K562 (cell line): ENCODE measurements at regions not wholly inside any gene's neighbourhood (a gene's known extent, or its start where the extent isn't known, plus 50 kb on each side); places are given as distances from the start of the nearest gene placed in this dataset.

Source experiments
- ATAC-seq: fragments of 200-7000 bp; cut with Tn5 transposase; 3 replicates; pipeline ENCODE4 v1.9.1; 2020; ENCODE audit warnings: moderate library complexity
- BruUV-seq: library from RNA; stranded (reverse); fragments of 400-500 nt; replicated peaks from 2 replicates; lab custom pipeline; 2021; lab: Mats Ljungman, UMichigan
- CTCF ChIA-PET: fragments of 300-600 bp; formaldehyde crosslinking; extraction: SDS; loops from one replicate; lab custom pipeline; 2021; ENCODE audit warnings: low intra/inter-chr PET ratio; lab: Yijun Ruan, JAX
- POLR2A ChIA-PET: fragments of 300-600, 350-650 bp; sonication (Branson Sonifier 250); formaldehyde crosslinking; extraction: SDS; loops from one replicate; lab custom pipeline; 2021; ENCODE audit warnings: antibody characterized with exemption, inconsistent platforms; lab: Yijun Ruan, JAX
- DNase-seq, 4 experiments: peaks; one replicate each; pipeline versions ENCODE4 v3.0.0 to v3.0.0-alpha.2; 2011 to 2018; ENCODE audit warnings: low spot score in 3 of 4, mixed read lengths in 3 of 4; ENCODE audit errors: extremely low read depth in 1 of 4
- FAIRE-seq: peaks from 2 replicates; lab custom pipeline; 2011; peaks lifted over from hg19 to GRCh38; lab: Jason Lieb, UNC
- H2AFZ ChIP-seq: 2 replicates; pipeline ENCODE4 v1.6.0; 2011; ENCODE audit warnings: low read depth, low read length, control low read depth, inconsistent platforms
- H3K27ac ChIP-seq: fragments of 200-600 bp; 3 replicates; pipeline ENCODE4 v1.8.0; 2011; ENCODE audit warnings: low read depth, mild to moderate bottlenecking, control low read depth, inconsistent platforms, low read length, moderate library complexity, mixed read lengths; ENCODE audit errors: extremely low read depth
- H3K27me3 ChIP-seq, 2 experiments: fragments of 300-600 bp in 1 of 2; 2 replicates in 1 of 2; 3 replicates in 1 of 2; pipeline versions ENCODE4 v1.6.0 to v1.8.0; 2011; ENCODE audit warnings: inconsistent platforms in 2 of 2, low read length in 2 of 2, mild to moderate bottlenecking in 1 of 2, mixed read lengths in 1 of 2, moderate library complexity in 1 of 2; ENCODE audit not compliant: control insufficient read depth in 2 of 2, insufficient read depth in 2 of 2
- H3K36me3 ChIP-seq: fragments of 300-600 bp; 3 replicates; pipeline ENCODE4 v1.8.0; 2011; ENCODE audit warnings: mild to moderate bottlenecking, low read length, inconsistent platforms; ENCODE audit not compliant: control insufficient read depth, insufficient read depth
- H3K4me1 ChIP-seq, 2 experiments: fragments of 200-600 bp in 1 of 2; replicated peaks in 1 of 2; 2 replicates in 1 of 2; 3 replicates in 1 of 2; pipeline versions ENCODE4 v1.5.1 to v1.8.0; 2011; ENCODE audit warnings: inconsistent platforms in 2 of 2, low read length in 2 of 2, mild to moderate bottlenecking in 1 of 2, mixed read lengths in 1 of 2, moderate library complexity in 1 of 2; ENCODE audit not compliant: control insufficient read depth in 2 of 2, insufficient read depth in 2 of 2
- H3K4me2 ChIP-seq: 2 replicates; pipeline ENCODE4 v1.6.1; 2011; ENCODE audit warnings: low read length, control low read depth, inconsistent platforms, mixed read lengths; ENCODE audit not compliant: insufficient read depth
- H3K4me3 ChIP-seq: fragments of 200-600 bp; sonication (generic), shearing (Covaris generic); 2 replicates; pipeline ENCODE4 v1.5.1; 2016; ENCODE audit warnings: control low read depth, inconsistent platforms
- H3K79me2 ChIP-seq: fragments of 200-600 bp; 3 replicates; pipeline ENCODE4 v1.8.0; 2011; ENCODE audit warnings: low read length, inconsistent platforms; ENCODE audit not compliant: control insufficient read depth, insufficient read depth
- H3K9ac ChIP-seq, 2 experiments: 2 replicates each; pipeline versions ENCODE4 v1.6.0 to v1.6.1; 2011; ENCODE audit warnings: low read depth in 2 of 2, low read length in 2 of 2, control low read depth in 1 of 2, inconsistent platforms in 1 of 2, mild to moderate bottlenecking in 1 of 2, mixed read lengths in 1 of 2; ENCODE audit not compliant: insufficient read depth in 1 of 2
- H3K9me1 ChIP-seq: one replicate; pipeline ENCODE4 v1.6.0; 2011; ENCODE audit warnings: inconsistent platforms, mild to moderate bottlenecking, low read length, moderate library complexity; ENCODE audit not compliant: control insufficient read depth, insufficient read depth
- H3K9me3 ChIP-seq: replicated peaks from 2 replicates; pipeline ENCODE4 v1.5.1; 2011; ENCODE audit warnings: low read depth, low read length, inconsistent platforms; ENCODE audit not compliant: control insufficient read depth, insufficient read depth
- H4K20me1 ChIP-seq: replicated peaks from 2 replicates; pipeline ENCODE4 v1.6.1; 2011; ENCODE audit warnings: low read length, inconsistent platforms, mixed read lengths; ENCODE audit not compliant: control insufficient read depth, insufficient read depth
- CBX2 ChIP-seq: fragments of 200-600 bp; sonication (generic); IDR thresholded peaks from one replicate; pipeline ENCODE4 v1.6.1; 2012; ENCODE audit warnings: mild to moderate bottlenecking, low read length, inconsistent platforms; ENCODE audit not compliant: insufficient read depth, poor library complexity, severe bottlenecking
- CREB5 ChIP-seq: fragments of 250-450 bp; sonication (Bioruptor Pico); IDR thresholded peaks from 2 replicates; pipeline ENCODE4 v1.5.0; 2020; ENCODE audit warnings: mild to moderate bottlenecking
- MAZ ChIP-seq, 2 experiments: fragments of 450-650 bp in 1 of 2; sonication (generic) in 1 of 2; formaldehyde crosslinking; IDR thresholded peaks in 1 of 2; conservative IDR thresholded peaks in 1 of 2; 2 replicates each; pipeline versions ENCODE4 v1.4.0 to v1.5.0; 2020; ENCODE audit warnings: mild to moderate bottlenecking in 1 of 2, missing genetic modification reagents in 1 of 2
- MCM2 ChIP-seq: fragments of 450-650 bp; IDR thresholded peaks from 2 replicates; pipeline ENCODE4 v1.6.1; 2017; ENCODE audit warnings: low read depth, mild to moderate bottlenecking
- POLR2A ChIP-seq: fragments of 450-650 bp; conservative IDR thresholded peaks from 2 replicates; pipeline ENCODE4 v1.6.1; 2016
- POU5F1 ChIP-seq: fragments of 150-350 bp; IDR thresholded peaks from 2 replicates; pipeline ENCODE4 v1.6.1; 2014; ENCODE audit warnings: borderline replicate concordance, low read length, low read depth, mild to moderate bottlenecking; ENCODE audit not compliant: partially characterized antibody
- ZNF12 ChIP-seq: sonication (generic); formaldehyde crosslinking; IDR thresholded peaks from 2 replicates; pipeline ENCODE4 v1.4.0; 2020; ENCODE audit warnings: mild to moderate bottlenecking, missing genetic modification reagents
- ZNF239 ChIP-seq: fragments of 250-450 bp; sonication (Bioruptor Pico); IDR thresholded peaks from 2 replicates; pipeline ENCODE4 v1.4.0; 2020; ENCODE audit warnings: mild to moderate bottlenecking
- ZNF584 ChIP-seq: fragments of 200-800 bp; sonication (Bioruptor generic); IDR thresholded peaks from 2 replicates; pipeline ENCODE4 v1.6.1; 2016; ENCODE audit warnings: low read depth, mild to moderate bottlenecking, missing genetic modification characterization, missing compliant biosample characterization
- ZNF699 ChIP-seq: fragments of 250-450 bp; sonication (Bioruptor Pico); IDR thresholded peaks from 2 replicates; pipeline ENCODE4 v1.8.0; 2021; ENCODE audit warnings: mild to moderate bottlenecking, moderate library complexity; ENCODE audit not compliant: insufficient replicate concordance
- WGBS: fragments of 100-300 bp; shearing (Covaris generic); methylation state at CpG from one replicate; pipeline ENCODE4 v1.1.6; 2016; ENCODE audit warnings: low coverage, mixed read lengths; ENCODE audit not compliant: insufficient coverage; ENCODE audit errors: missing lambda C conversion rate; 5-methylcytosine and 5-hydroxymethylcytosine counted together
- in situ Hi-C: fragments of 300-500 bp; cut with MboI; formaldehyde crosslinking; loops from 4 replicates; pipeline ENCODE4 v1.15.0; 2018; ENCODE audit warnings: inconsistent platforms, mixed read lengths
- intact Hi-C: fragments of 100-400 bp; cut with micrococcal nuclease; formaldehyde crosslinking; loops from 2 replicates; pipeline ENCODE4 v1.14.2; 2022

GRCh38 chr12:90569685-90570084, 385.3 kb downstream of the CCER1 start:
- FAIRE-seq (no peak), DNase-seq (no peak), ATAC-seq (no peak)
- H3K27me3 ChIP-seq: no peaks in the 10 kb centered on the region
- in situ Hi-C loops (no loop called here), intact Hi-C loops (no loop called here)
- H2AFZ ChIP-seq: no peak overlapping the region
- H3K9me1 ChIP-seq: no peaks in the 10 kb centered on the region
- POLR2A ChIA-PET: no interaction called here
- no peak overlapping the region for H3K9ac ChIP-seq
- H4K20me1 ChIP-seq: no peaks in the 10 kb centered on the region
- no peaks in the 10 kb centered on the region for H3K36me3 ChIP-seq
- H3K79me2 ChIP-seq: no peaks in the 10 kb centered on the region
- H3K9me3 ChIP-seq: no peaks in the 10 kb centered on the region
- BruUV-seq: no TSS peak
- TF ChIP-seq CREB5 (no peak), ZNF699 (CRISPR knock-in tag) (no peak), MCM2 (no peak), POLR2A (no peak), MAZ (CRISPR knock-in tag; conservative IDR thresholded peaks at IDR 0.05 in 1 of 2, IDR thresholded peaks at IDR 0.05 in 1 of 2) (no peak), ZNF584 (CRISPR knock-in tag) (no peak), CBX2 (no peak), ZNF239 (no peak), ZNF12 (CRISPR knock-in tag) (no peak), POU5F1 (no peak)
- CTCF ChIA-PET: no interaction called here
- no peaks in the 10 kb centered on the region for H3K4me1 ChIP-seq
- WGBS: 0% methylated on average over 1 of the region's 1 CpG
- no peak overlapping the region for H3K4me2 ChIP-seq
- no peak overlapping the region for H3K27ac ChIP-seq
- no peak overlapping the region for H3K4me3 ChIP-seq
